Upper lobe of left lung (tissue), 6 donors: ENCODE measurements at regions not wholly inside any gene's neighbourhood (a gene's known extent, or its start where the extent isn't known, plus 50 kb on each side); places are given as distances from the start of the nearest gene placed in this dataset.

ENCODE experiments used
- ATAC-seq, 2 donors: fragments of 200-7000 bp; cut with Tn5 transposase; one replicate each; pipeline ENCODE4 v1.9.1; 2022; ENCODE audit warnings: mild to moderate bottlenecking in 2 of 2, moderate library complexity in 2 of 2; ENCODE audit not compliant: low FRiP score in 2 of 2
- DNase-seq, 2 donors: peaks; one replicate each; pipeline ENCODE4 v3.0.0-alpha.2; 2019 to 2020
- H3K27ac ChIP-seq, 4 donors: fragments of 200-600 bp; sonication (generic); one replicate each; pipeline ENCODE4 v1.5.1; 2016 to 2019
- H3K27me3 ChIP-seq, 4 donors: fragments of 200-600 bp; sonication (generic); one replicate each; pipeline ENCODE4 v1.5.1; 2017 to 2019
- H3K36me3 ChIP-seq, 4 donors: fragments of 200-600 bp; sonication (generic); one replicate each; pipeline ENCODE4 v1.5.1; 2016 to 2019
- H3K4me1 ChIP-seq, 4 donors: fragments of 200-600 bp; sonication (generic); one replicate each; pipeline ENCODE4 v1.5.1; 2018 to 2019
- H3K4me3 ChIP-seq, 4 donors: fragments of 200-600 bp; sonication (generic); one replicate each; pipeline ENCODE4 v1.5.1; 2017 to 2019; ENCODE audit warnings: mild to moderate bottlenecking in 2 of 4, moderate library complexity in 1 of 4
- H3K9me3 ChIP-seq, 4 donors: fragments of 200-600 bp; sonication (generic); one replicate each; pipeline ENCODE4 v1.5.1; 2018 to 2019
- EP300 ChIP-seq, 4 donors: sonication (generic); formaldehyde crosslinking; IDR thresholded peaks; one replicate each; pipeline ENCODE4 v1.5.1; 2017; ENCODE audit warnings: antibody characterized with exemption in 4 of 4, control low read depth in 2 of 4
- POLR2A ChIP-seq, 4 donors: fragments of 450-650 bp; IDR thresholded peaks; one replicate each; pipeline ENCODE4 v1.5.1; 2016 to 2017; ENCODE audit warnings: antibody characterized with exemption in 4 of 4, mild to moderate bottlenecking in 2 of 4
- POLR2AphosphoS5 ChIP-seq, 2 donors: sonication (generic); formaldehyde crosslinking; IDR thresholded peaks; one replicate each; pipeline ENCODE4 v1.5.1; 2017; ENCODE audit warnings: antibody characterized with exemption in 2 of 2
- WGBS, 2 donors: methylation state at CpG; one replicate each; pipeline ENCODE4 v1.1.5; 2017 to 2018; 5-methylcytosine and 5-hydroxymethylcytosine counted together
- TF ChIP-seq, protein P1 (sequence below), 6 experiments: fragments of 450-650 bp in 4 of 6; fragments of 200-600 bp in 2 of 6; sonication (generic) in 2 of 6; IDR thresholded peaks; one replicate each; pipeline ENCODE4 v1.5.1; 2016 to 2019; ENCODE audit warnings: antibody characterized with exemption in 6 of 6
- donor health status: DM: no; HTN: no; CAD: no; lungs with moderate emphysema.
- donor health status: DM: no; HTN: yes; CAD: no; lungs with severe emphysema.

DNA sequence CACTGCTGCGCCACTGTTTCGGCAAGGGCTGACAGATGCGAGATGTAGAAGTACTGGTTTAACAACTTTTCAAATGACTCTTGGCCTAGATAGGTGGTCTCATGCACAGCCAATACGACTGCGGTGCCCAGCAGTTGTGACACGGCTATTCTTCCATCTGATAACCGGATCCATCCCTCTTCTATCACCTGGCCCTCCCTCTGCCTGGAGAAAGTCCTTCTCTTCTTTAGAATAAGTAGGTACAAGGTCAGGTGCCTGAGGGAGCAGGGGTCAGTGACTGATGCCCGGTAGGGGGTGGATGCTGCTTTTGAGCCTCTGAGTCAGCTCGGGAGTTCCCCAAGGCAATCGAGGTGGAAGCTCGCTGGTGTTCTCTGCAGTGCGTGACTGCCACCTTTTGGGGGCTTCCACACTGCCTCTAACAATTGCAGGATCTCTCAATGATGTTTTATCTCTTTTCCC, 166.8 kb upstream of the GRIK2 start:
- Histone ChIP-seq H3K27ac (no peak overlapping the region), H3K27me3 (no peaks in the 10 kb centered on the region), H3K4me3 (no peak overlapping the region), H3K4me1 (no peaks in the 10 kb centered on the region), H3K9me3 (peaks cover 0 to 14% (median 0%) of the 10 kb centered on the region in 4 donors), H3K36me3 (no peaks in the 10 kb centered on the region)
- ATAC-seq (no peak), DNase-seq (no peak)
- TF ChIP-seq EP300 (IDR thresholded peaks at IDR 0.05), result no peak
- no peak for TF ChIP-seq POLR2A (IDR thresholded peaks at IDR 0.05)
- TF ChIP-seq POLR2AphosphoS5 (IDR thresholded peaks at IDR 0.05), result no peak
- TF ChIP-seq, protein P1, sequence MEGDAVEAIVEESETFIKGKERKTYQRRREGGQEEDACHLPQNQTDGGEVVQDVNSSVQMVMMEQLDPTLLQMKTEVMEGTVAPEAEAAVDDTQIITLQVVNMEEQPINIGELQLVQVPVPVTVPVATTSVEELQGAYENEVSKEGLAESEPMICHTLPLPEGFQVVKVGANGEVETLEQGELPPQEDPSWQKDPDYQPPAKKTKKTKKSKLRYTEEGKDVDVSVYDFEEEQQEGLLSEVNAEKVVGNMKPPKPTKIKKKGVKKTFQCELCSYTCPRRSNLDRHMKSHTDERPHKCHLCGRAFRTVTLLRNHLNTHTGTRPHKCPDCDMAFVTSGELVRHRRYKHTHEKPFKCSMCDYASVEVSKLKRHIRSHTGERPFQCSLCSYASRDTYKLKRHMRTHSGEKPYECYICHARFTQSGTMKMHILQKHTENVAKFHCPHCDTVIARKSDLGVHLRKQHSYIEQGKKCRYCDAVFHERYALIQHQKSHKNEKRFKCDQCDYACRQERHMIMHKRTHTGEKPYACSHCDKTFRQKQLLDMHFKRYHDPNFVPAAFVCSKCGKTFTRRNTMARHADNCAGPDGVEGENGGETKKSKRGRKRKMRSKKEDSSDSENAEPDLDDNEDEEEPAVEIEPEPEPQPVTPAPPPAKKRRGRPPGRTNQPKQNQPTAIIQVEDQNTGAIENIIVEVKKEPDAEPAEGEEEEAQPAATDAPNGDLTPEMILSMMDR (IDR thresholded peaks at IDR 0.05), result no peak
- 55 to 69% methylated on average over 12 of the region's 12 CpGs for WGBS, 2 donors

DNA sequence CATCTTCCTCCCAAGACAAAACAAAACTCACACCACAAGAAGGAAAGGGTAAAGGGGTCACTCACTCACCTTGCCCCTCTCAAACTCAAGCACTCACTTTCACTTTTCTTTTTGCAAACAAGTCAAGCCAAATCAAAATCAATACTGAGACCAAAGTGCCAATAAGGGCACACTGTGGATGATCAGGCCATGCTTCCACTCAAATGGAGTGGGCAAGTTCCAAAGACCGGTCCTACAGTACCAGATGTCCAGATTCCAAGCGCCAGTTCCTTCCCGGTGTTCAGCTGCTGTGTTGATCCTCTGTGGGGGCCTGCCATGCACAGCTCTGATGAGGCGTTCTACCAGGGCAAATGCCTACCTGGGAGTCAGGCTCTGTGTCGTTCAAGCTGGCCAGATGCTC, 162.6 kb upstream of the GRIK2 start:
- H3K36me3 ChIP-seq, result no peaks in the 10 kb centered on the region
- no peak for ATAC-seq
- no peaks in the 10 kb centered on the region for H3K27me3 ChIP-seq
- TF ChIP-seq POLR2AphosphoS5 (IDR thresholded peaks at IDR 0.05), result no peak
- TF ChIP-seq, protein P1 (IDR thresholded peaks at IDR 0.05), result no peak
- no peak for TF ChIP-seq EP300 (IDR thresholded peaks at IDR 0.05)
- TF ChIP-seq POLR2A (IDR thresholded peaks at IDR 0.05), result no peak
- no peak overlapping the region for H3K27ac ChIP-seq
- no peak overlapping the region for H3K4me3 ChIP-seq
- no peak for DNase-seq
- peaks cover 0 to 7% (median 0%) of the 10 kb centered on the region in 4 donors for H3K9me3 ChIP-seq
- no peaks in the 10 kb centered on the region for H3K4me1 ChIP-seq
- WGBS, 2 donors, result 77 to 100% methylated on average over 3 to 5 of the region's 5 CpGs

DNA sequence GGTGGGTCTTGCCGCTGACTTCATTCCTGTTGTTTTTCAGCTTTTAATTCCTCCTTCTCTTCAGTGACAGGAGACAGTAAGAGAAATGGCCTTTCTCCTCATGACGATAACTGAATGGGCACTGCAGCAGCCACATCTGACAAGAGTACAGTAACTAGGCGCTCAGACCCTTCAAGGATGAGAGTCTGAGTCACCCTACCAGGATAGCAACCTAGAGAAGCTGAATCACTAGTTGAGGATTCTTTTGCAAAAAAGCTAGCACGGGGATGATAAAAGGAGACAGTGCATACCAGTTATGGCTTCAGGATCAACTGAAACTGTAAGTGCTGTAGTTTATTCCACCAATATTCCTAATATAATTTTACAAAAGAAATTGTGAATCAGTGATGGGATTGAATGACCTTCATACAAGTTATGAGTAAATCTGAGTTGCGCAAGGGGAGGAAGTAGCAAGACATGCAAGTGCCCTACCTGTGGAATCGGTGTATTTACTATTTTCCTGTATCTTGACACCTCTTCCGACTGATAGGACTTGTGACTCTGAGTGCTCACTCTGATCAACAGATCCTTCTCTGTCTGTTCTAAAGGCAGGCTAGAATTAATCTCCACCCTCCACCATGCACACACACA, 161.8 kb upstream of the GRIK2 start:
- TF ChIP-seq, protein P1 (IDR thresholded peaks at IDR 0.05), result no peak
- TF ChIP-seq EP300 (IDR thresholded peaks at IDR 0.05), result no peak
- TF ChIP-seq POLR2A (IDR thresholded peaks at IDR 0.05), result no peak
- TF ChIP-seq POLR2AphosphoS5 (IDR thresholded peaks at IDR 0.05), result no peak
- H3K9me3 ChIP-seq, result peaks cover 0 to 2% (median 0%) of the 10 kb centered on the region in 4 donors

DNA sequence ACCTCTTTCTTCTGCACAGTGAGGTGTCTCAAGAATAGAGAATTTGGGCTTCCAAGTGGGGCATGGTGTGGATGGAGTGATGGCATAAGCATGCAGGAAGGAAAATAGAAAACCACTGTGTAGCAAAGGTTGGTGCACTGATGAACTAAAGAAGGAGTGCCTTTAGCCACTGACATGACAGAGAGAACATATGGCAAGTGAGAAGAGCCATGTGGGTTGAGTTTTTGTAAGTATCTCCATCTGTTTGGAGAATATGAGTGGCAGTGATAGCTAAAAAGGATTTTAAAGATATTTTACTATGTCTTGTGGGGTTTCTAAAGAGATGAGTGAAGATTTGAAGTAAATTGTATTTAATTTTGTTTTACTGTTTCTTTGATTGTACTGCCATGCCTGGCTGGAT, 160.5 kb upstream of the GRIK2 start:
- Histone ChIP-seq H3K4me3 (no peak overlapping the region), H3K9me3 (no peaks in the 10 kb centered on the region), H3K4me1 (no peaks in the 10 kb centered on the region), H3K27me3 (no peaks in the 10 kb centered on the region), H3K36me3 (no peaks in the 10 kb centered on the region), H3K27ac (no peak overlapping the region)
- no peak for DNase-seq
- TF ChIP-seq, protein P1 (IDR thresholded peaks at IDR 0.05), result no peak
- no peak for TF ChIP-seq POLR2AphosphoS5 (IDR thresholded peaks at IDR 0.05)
- TF ChIP-seq POLR2A (IDR thresholded peaks at IDR 0.05), result no peak
- TF ChIP-seq EP300 (IDR thresholded peaks at IDR 0.05), result no peak
- ATAC-seq, result no peak

More for the DNA sequence above, 161.8 kb upstream of the GRIK2 start:
- H3K4me1 ChIP-seq, result no peaks in the 10 kb centered on the region
- no peak overlapping the region for H3K27ac ChIP-seq
- no peak for ATAC-seq
- no peak overlapping the region for H3K4me3 ChIP-seq
- 85 to 90% methylated on average over 7 of the region's 7 CpGs for WGBS, 2 donors
- no peaks in the 10 kb centered on the region for H3K27me3 ChIP-seq
- H3K36me3 ChIP-seq, result no peaks in the 10 kb centered on the region
- no peak for DNase-seq

DNA sequence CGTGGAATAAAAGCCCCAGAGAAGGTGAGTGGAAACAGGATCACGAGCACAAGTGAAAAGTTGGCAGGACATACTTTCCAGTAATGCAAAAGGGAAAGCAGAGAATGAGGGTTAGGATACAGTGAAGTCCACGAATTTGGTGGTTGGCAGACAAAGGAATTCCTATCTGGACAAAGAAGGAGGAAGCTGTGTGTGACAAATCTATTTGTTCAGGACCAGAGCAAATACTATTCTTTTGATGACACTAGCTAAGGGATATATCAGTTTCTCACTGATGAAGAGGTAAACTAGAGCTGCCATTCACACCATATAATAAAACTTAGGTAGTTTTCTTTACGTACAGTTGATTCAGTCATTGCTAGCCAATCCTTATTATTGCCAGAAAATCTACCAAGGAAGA, 156.8 kb upstream of the GRIK2 start:
- TF ChIP-seq, protein P1 (IDR thresholded peaks at IDR 0.05), result no peak
- TF ChIP-seq POLR2AphosphoS5 (IDR thresholded peaks at IDR 0.05), result no peak
- no peak for TF ChIP-seq POLR2A (IDR thresholded peaks at IDR 0.05)
- no peak for TF ChIP-seq EP300 (IDR thresholded peaks at IDR 0.05)
- Histone ChIP-seq H3K4me3 (no peak overlapping the region), H3K4me1 (no peaks in the 10 kb centered on the region), H3K9me3 (no peaks in the 10 kb centered on the region), H3K27ac (no peak overlapping the region), H3K27me3 (no peaks in the 10 kb centered on the region), H3K36me3 (no peaks in the 10 kb centered on the region)
- ATAC-seq (no peak), DNase-seq (no peak)
- WGBS, 2 donors, result 65 to 77% methylated on average over 4 of the region's 4 CpGs
